ENCODE measurements at regions not wholly inside any gene's neighbourhood (a gene's known extent, or its start where the extent isn't known, plus 50 kb on each side); places are given as distances from the start of the nearest gene placed in this dataset.
A peak's percentile ranks its signal among the peaks of the same experiment; 100 is the strongest.

DNA sequence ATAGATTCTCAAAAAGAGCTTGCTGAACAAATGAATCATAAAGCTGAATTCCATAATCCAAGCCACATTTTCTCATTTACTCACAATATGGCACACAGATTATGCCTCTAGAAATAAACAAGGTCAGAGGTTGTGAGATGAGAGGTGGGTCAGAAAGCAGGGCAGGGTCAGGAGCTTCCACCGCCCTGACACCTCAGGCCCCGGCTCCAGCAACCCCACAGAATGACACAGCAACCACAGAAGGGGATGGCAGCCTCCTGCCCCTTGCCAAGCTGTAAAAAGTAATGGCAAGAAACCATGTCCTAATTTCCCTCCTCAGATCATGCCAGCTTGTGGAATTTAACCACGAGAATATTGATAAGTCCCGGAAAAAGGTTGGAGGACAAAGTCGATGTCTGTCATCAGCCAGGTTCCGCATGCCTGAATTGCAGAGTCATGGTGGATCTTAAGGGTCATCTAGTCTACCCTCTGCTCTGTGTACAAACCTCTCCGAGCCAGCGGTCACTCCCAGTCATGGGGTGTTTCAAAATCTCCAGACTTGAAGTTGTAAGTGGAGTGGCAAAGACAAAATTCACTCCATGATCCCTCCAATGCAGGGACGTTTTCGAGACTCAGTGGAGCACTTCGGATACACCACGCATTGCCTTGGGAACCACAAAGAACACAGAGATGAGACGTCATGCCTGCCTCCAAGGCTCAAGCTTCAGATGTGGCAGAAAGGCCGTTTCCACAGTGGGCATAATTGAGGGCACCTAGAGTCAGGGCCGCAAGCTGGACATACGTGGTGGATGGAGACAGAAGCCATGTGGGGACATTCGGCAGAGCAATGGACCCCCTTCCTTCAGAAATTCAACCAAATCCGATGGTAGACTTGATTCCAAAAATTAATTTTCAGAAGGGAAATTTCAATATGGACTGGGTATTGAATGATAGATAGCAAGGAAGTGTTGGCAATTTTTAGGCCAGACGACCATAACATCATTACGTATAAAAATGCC, 254.0 kb downstream of the TOMM20 start (continued):
- TF ChIP-seq YEATS2 (CRISPR knock-in tag; IDR thresholded peaks at IDR 0.05; ENCODE audit: borderline replicate concordance) (peak; percentile 29; the same call in 1 of the 2 replicates), ZNF383 (CRISPR knock-in tag; IDR thresholded peaks at IDR 0.05; ENCODE audit: borderline replicate concordance) (peak; percentile 90; the same call in 1 of the 2 replicates), BORCS8-MEF2B (CRISPR knock-in tag; IDR thresholded peaks at IDR 0.05) (peak; percentile 62; the same call in 1 of the 2 replicates), ZNF761 (CRISPR knock-in tag; conservative IDR thresholded peaks at IDR 0.05) (peak; percentile 42; the same call in 1 of the 2 replicates), MEIS1 (CRISPR knock-in tag; IDR thresholded peaks at IDR 0.05; ENCODE audit: borderline replicate concordance) (peak; percentile 72; the same call in 1 of the 2 replicates), ZBTB20 (CRISPR knock-in tag; IDR thresholded peaks at IDR 0.05; ENCODE audit: borderline replicate concordance, low read depth) (peak; percentile 79; the same call in 1 of the 2 replicates), BCL6 (CRISPR knock-in tag; IDR thresholded peaks at IDR 0.05) (peak; percentile 66), ZKSCAN8 (CRISPR knock-in tag; IDR thresholded peaks at IDR 0.05; ENCODE audit: borderline replicate concordance) (0 out of 2 replicates have a peak, but pooled peaks have one; percentile 49), ZNF234 (CRISPR knock-in tag; conservative IDR thresholded peaks at IDR 0.05) (no peak), ZNF138 (CRISPR knock-in tag; IDR thresholded peaks at IDR 0.05; ENCODE audit: low read depth) (0 out of 2 replicates have a peak, but pooled peaks have one; percentile 54), ZNF224 (CRISPR knock-in tag; IDR thresholded peaks at IDR 0.05) (peak; percentile 80; the same call in 1 of the 2 replicates), ZNF879 (CRISPR knock-in tag; IDR thresholded peaks at IDR 0.05) (no peak), ZNF34 (CRISPR knock-in tag; IDR thresholded peaks at IDR 0.05; ENCODE audit: borderline replicate concordance) (0 out of 2 replicates have a peak, but pooled peaks have one; percentile 56)
- TF ChIP-seq, protein P1, sequence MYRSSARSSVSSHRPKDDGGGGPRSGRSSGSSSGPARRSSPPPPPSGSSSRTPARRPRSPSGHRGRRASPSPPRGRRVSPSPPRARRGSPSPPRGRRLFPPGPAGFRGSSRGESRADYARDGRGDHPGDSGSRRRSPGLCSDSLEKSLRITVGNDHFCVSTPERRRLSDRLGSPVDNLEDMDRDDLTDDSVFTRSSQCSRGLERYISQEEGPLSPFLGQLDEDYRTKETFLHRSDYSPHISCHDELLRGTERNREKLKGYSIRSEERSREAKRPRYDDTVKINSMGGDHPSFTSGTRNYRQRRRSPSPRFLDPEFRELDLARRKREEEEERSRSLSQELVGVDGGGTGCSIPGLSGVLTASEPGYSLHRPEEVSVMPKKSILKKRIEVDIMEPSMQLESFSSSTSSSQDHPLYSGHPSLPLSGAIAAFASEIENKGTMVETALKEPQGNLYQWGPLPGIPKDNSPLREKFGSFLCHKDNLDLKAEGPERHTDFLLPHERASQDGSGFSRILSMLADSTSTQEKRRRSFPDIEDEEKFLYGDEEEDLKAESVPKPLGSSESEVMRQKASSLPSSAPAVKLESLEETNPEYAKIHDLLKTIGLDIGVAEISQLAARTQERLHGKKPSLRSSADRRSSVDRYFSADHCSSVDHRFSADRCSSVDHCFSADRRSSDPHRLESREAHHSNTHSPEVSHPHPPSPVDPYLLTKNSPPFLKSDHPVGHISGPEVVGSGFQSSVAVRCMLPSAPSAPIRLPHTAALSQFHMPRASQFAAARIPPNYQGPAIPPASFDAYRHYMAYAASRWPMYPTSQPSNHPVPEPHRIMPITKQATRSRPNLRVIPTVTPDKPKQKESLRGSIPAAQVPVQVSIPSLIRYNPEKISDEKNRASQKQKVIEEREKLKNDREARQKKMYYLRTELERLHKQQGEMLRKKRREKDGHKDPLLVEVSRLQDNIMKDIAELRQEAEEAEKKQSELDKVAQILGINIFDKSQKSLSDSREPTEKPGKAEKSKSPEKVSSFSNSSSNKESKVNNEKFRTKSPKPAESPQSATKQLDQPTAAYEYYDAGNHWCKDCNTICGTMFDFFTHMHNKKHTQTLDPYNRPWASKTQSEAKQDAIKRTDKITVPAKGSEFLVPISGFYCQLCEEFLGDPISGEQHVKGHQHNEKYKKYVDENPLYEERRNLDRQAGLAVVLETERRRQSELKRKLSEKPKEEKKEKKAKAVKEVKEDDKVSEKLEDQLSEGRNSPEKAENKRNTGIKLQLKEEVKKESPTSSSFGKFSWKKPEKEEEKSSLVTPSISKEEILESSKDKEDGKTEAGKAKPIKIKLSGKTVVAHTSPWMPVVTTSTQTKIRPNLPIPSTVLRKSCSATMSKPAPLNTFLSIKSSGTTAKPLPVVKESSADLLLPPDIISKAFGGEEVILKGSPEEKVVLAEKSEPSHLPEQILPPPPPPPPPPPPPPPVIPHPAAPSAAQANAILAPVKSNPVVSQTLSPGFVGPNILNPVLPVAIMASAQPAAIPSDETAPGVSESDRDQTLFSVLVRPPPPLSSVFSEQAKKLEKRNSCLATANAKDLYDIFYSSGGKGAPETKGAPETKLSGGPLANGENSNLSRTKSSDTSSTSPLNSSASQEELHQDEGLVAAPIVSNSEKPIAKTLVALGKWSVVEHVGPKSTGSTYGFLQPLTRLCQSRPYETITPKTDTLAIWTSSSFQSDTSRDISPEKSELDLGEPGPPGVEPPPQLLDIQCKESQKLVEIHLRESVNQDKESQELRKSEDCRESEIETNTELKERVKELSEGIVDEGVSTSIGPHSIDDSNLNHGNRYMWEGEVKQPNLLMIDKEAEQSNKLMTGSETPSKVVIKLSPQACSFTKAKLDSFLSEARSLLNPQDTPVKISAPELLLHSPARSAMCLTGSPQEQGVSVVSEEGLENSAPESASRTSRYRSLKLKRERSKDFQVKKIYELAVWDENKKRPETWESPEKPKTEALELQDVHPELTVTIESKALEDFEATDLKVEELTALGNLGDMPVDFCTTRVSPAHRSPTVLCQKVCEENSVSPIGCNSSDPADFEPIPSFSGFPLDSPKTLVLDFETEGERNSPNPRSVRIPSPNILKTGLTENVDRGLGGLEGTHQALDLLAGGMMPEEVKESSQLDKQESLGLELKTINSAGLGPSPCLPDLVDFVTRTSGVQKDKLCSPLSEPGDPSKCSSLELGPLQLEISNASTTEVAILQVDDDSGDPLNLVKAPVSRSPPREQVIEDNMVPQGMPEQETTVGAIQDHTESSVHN (CRISPR knock-in tag; IDR thresholded peaks at IDR 0.05), result 0 out of 2 replicates have a peak, but pooled peaks have one; percentile 58
